ENCODE measurements at regions not wholly inside any gene's neighbourhood (a gene's known extent, or its start where the extent isn't known, plus 50 kb on each side); places are given as distances from the start of the nearest gene placed in this dataset.

DNA sequence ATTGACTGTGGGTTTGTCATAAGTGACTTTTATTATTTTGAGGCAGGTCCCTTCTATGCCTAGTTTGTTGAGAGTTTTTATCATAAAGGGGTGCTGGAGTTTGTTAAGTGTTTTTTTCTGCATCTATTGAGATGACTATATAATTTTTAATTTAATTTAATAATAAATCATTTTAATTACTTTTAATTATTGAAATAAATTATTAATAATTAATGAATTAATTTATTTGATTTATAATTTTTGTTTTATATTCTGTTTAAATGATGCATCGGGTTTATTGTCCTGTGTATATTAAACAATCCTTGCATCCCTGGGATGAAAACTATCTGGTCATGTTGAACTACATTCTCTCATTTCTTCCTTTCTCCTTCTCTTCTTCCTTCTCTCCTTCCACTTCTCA is 1352.2 kb upstream of the PRR20A start:
- Histone ChIP-seq H3K9me3 (peaks cover 0 to 16% (median 0%) of the 10 kb centered on the region in 12 donors), H3K27ac (no peak overlapping the region), H3K27me3 (no peaks in the 10 kb centered on the region), H3K36me3 (no peaks in the 10 kb centered on the region), H3K4me1 (no peaks in the 10 kb centered on the region), H3K4me3 (no peak overlapping the region)
- intact Hi-C loops (cut with DNase I) = no loop called here
- no peak for DNase-seq
- ATAC-seq = no peak
- 84 to 92% (median 90%) methylated on average over 1 of the region's 1 CpG for WGBS, 4 donors
- TF ChIP-seq, protein P1, sequence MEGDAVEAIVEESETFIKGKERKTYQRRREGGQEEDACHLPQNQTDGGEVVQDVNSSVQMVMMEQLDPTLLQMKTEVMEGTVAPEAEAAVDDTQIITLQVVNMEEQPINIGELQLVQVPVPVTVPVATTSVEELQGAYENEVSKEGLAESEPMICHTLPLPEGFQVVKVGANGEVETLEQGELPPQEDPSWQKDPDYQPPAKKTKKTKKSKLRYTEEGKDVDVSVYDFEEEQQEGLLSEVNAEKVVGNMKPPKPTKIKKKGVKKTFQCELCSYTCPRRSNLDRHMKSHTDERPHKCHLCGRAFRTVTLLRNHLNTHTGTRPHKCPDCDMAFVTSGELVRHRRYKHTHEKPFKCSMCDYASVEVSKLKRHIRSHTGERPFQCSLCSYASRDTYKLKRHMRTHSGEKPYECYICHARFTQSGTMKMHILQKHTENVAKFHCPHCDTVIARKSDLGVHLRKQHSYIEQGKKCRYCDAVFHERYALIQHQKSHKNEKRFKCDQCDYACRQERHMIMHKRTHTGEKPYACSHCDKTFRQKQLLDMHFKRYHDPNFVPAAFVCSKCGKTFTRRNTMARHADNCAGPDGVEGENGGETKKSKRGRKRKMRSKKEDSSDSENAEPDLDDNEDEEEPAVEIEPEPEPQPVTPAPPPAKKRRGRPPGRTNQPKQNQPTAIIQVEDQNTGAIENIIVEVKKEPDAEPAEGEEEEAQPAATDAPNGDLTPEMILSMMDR (IDR thresholded peaks at IDR 0.05) = no peak
- no peak for TF ChIP-seq POLR2A (IDR thresholded peaks at IDR 0.05)

DNA sequence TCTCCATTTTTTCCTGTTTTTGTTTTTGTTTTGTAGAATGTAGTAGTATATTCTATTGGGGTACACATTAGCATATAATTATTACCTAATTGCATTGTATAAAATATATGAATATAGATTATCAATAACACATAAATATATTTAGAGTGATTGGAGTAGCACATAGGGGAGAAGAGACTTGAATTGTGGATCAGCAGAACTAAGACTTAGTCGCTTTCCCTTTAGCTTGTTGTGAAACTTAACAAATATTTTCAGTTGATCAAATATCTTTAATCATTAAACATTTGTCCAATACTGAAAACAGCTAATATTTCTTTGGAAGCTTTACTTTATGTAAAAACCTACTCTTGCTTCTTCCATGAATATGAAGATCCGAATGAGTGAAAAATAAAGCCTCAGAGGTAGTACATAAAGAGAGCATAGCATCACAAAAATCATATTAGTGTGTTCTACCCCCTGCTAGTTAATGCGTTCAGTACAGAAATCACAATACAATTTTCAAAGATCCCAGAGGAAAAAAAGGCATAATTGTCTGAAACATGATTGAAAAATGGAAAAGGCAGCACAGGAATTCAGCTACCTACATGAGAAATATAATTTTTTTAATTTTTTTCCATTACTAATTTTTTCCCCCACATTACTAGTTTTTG is 1348.0 kb upstream of the PRR20A start:
- no peak for ATAC-seq
- Histone ChIP-seq H3K27ac (no peak overlapping the region), H3K27me3 (no peaks in the 10 kb centered on the region), H3K4me1 (no peaks in the 10 kb centered on the region), H3K9me3 (peaks cover 0 to 16% (median 0%) of the 10 kb centered on the region in 12 donors), H3K36me3 (no peaks in the 10 kb centered on the region), H3K4me3 (no peak overlapping the region)
- TF ChIP-seq POLR2A (IDR thresholded peaks at IDR 0.05) = no peak
- TF ChIP-seq, protein P1 (IDR thresholded peaks at IDR 0.05) = no peak
- 80 to 84% (median 81%) methylated on average over 3 of the region's 3 CpGs for WGBS, 4 donors
- DNase-seq = no peak
- intact Hi-C loops (cut with DNase I) = no loop called here

DNA sequence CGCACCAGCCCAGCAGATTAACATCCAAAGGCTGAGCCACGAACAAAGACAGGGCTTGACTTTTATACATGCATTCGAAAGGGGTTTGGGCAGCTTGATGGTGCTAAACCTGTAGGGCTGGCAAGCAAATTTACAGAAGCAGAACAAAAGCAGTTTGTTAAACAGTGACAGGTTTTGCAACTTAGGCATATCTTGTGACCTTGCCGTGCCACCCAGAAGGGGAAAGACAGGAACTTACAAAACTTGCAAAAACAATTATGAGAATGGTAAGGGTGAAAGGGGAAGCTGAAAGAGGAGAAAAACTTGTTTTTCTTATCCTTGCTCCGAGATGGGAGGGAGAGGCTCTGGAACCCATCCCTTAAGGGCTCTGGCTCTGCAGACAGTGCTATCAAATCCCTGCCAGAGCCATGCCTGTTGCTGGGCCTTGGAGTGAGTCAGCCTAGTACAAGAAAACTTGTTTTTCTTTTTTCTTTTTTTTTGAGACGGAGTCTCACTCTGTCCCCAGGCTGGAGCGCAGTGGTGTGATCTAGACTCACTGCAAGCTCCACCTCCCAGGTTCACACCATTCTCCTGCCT is 1325.2 kb upstream of the PRR20A start:
- intact Hi-C loops (cut with DNase I) = no loop called here
- no peak overlapping the region for H3K4me3 ChIP-seq

DNA sequence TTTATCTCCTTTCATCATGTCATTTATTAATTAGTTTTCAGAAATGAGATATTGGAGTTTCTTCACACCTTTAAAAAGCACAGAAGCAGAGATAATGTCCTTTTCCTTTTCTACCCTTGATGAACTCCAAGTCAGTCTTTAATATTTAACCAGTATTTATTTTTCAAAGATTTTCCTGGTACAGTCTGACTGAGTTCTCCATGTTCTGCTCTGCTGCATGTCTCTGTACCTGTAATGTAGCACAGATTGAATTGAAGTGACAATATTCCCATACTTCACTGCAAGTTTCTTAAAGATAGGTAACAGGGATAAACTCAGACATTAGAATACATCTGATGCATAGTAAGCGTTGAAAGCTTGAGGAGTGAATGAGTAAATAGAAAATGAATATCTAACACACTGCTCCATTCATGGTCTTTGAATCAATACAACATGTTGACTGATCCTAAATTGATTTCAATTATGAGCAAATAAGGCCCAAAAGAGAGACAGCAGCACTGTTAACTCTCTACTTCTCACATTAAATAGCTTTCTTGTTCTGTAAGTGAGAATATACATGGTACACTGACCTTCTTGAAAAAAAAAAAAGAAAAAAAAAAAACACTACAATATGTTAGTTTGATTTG is 1323.6 kb upstream of the PRR20A start:
- 88 to 97% (median 92%) methylated on average over 1 of the region's 1 CpG for WGBS, 4 donors
- ATAC-seq = no peak
- no peaks in the 10 kb centered on the region for H3K27me3 ChIP-seq

More for the DNA sequence above, 1325.2 kb upstream of the PRR20A start:
- no peaks in the 10 kb centered on the region for H3K27me3 ChIP-seq
- H3K27ac ChIP-seq = no peak overlapping the region
- TF ChIP-seq POLR2A (IDR thresholded peaks at IDR 0.05) = no peak
- TF ChIP-seq, protein P1 (IDR thresholded peaks at IDR 0.05) = no peak
- ATAC-seq (no peak), DNase-seq (no peak)
- H3K9me3 ChIP-seq = peaks cover 0 to 19% (median 2%) of the 10 kb centered on the region in 12 donors
- WGBS, 4 donors = 75 to 79% (median 78%) methylated on average over 7 of the region's 7 CpGs
- H3K36me3 ChIP-seq = no peaks in the 10 kb centered on the region
- no peaks in the 10 kb centered on the region for H3K4me1 ChIP-seq

More for the DNA sequence above, 1323.6 kb upstream of the PRR20A start:
- Histone ChIP-seq H3K4me1 (no peaks in the 10 kb centered on the region), H3K4me3 (no peak overlapping the region), H3K27ac (no peak overlapping the region), H3K9me3 (peaks cover 0 to 19% (median 0%) of the 10 kb centered on the region in 12 donors), H3K36me3 (no peaks in the 10 kb centered on the region)
- TF ChIP-seq, protein P1 (IDR thresholded peaks at IDR 0.05) = no peak
- no peak for TF ChIP-seq POLR2A (IDR thresholded peaks at IDR 0.05)
- intact Hi-C loops (cut with DNase I) = no loop called here
- DNase-seq = no peak

All from heart left ventricle (tissue), 16 donors.